GM18858 (cell line): ENCODE measurements at regions not wholly inside any gene's neighbourhood (a gene's known extent, or its start where the extent isn't known, plus 50 kb on each side); places are given as distances from the start of the nearest gene placed in this dataset.
"Not testable (repeated sequence)": the region's sequence is repeated elsewhere in the genome, so short reads cannot be mapped to it uniquely, and the experiment has no call there.

ENCODE experiments used
- ATAC-seq: cut with Tn5 transposase; IDR thresholded peaks from one replicate; pipeline ENCODE4 v1.9.1; 2021; ENCODE audit not compliant: unreplicated experiment

- ATAC-seq, result no peak
Observed at GRCh38 chr7:46774515-46774914, 807.4 kb downstream of the TNS3 start.

GRCh38 chr7:46772776-46773175, 809.1 kb downstream of the TNS3 start:
- ATAC-seq, result no peak

DNA sequence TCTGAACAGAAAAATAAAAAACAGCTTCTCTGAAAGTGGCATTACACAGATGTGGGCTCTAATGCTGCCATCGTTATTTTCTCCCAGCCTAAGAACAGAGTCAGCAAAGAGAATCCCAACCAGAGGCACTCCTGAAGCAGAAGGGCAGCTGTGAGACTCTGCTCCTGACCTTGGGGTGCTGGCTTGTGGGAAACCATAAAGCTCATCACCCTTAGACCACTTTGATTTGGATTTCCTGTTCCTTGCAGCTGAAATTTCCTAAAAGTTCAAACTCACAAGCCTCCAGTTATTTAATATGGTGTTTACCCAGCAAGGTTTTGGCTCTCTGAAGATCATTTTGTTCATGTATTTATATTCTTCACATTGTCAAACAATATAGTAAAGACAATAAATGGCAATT, 814.8 kb downstream of the TNS3 start:
- ATAC-seq, result no peak

DNA sequence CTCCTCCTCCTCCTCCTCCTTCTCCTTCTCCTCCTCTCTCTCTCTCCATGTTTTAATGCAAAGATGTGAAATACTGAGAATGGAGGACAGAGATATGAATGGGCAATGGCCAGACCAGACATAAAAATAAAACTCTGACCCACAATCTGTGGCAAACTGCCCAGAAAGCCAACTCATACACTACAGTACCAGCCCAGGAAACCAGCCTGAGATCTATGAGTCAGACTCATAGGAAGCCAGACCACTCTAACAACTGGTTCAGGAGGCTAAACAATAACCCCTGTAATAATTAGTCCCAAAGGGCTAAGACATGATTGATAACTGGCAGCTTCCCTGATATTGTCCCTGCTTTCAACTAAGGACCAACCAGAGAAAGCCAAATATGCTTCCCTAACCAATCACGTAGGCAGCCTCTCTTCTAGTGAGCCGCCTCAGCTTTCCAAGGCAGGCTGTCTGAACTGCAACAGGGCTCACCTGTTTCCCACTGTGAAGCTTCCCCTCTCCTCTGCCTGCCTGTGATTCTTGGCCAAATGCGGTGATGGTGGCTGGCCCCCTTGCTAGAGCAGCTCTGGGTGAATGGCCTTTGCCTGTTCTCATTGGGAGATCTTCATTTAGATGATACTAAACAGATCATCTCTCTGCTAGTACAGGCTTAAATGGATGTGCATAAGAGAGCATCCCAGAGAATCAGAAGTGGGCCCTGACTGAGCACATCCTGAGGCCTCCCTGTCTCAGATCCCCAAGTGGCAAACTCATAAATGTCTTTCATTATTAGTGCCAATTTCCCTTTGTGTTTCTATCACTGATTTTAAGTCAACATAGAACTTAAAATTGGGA, 817.6 kb downstream of the TNS3 start:
- no peak for ATAC-seq

- ATAC-seq, result no peak
Observed at GRCh38 chr7:46763344-46763743, 818.6 kb downstream of the TNS3 start.

DNA sequence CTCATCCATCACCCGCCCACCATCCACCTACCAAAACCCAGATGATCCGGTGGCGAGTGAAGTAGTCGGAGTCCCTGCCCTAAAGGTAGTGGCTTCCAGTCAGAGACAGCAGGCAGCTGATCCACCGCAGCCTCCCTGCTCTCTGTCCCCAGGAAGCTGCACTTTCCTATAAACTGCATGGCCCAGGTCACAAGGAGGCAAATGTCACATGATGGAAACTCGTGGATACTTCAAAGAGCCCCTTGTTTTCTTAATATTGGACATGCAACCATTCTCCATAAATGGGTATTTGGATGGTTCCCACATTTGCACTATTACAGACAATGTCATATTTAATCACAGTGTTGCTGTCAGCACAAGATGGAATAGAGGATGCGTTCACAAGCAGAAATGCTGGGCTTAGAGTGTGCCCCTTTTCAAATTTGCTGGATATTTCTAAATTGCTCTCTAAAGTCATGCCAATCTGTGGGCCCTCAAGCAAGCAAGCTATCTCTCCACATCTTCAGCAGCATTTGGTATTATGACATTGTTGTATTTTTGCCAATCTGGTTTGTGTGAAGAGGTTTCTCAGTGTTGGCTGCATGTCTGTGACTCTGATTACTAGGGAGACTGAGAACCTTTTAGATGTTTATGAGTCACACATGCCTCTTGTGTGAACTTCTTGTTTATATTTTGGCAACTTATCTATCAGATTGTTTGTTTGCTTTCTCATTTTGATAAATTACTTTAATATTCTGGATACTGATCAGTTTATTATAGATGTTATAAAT, 822.0 kb downstream of the TNS3 start:
- no peak for ATAC-seq

DNA sequence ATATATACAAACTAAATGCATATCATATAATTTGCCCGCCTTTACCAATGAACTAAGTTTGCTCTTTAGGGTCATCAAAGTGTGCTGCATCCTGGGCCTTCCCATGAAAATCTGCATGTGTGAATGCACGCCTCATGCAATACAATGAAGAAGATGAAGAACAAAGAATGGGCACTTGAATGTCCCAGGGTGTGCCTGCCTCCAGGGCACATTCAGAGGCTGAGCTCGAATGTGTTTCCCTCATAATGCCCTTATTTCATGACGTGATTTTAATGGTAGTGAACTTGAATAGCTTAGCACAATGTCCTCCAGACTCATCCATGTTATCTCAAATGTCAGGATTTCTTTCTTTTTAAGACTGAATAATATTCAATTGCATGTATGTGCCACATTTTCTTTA, 824.9 kb downstream of the TNS3 start:
- ATAC-seq, result no peak

DNA sequence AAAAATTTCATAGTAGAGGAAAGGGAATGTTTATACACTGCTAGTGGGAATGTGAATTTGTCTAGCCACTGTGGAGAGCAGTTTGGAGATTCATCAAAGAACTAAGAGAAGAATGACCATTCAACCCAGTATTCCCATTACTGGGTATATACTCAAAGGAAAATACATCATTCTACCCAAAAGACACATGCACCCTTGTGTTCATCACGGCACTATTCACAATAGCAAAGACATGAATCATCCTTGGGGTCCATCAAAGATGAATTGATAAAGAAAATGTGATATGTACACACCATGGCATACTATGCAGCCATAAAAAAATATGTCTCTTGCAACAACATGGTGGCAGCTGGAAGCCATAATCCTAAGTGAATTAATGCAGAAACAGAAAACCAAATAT, 825.7 kb downstream of the TNS3 start:
- no peak for ATAC-seq

- ATAC-seq, result no peak
Observed at GRCh38 chr7:46755120-46756034, 826.5 kb downstream of the TNS3 start.

DNA sequence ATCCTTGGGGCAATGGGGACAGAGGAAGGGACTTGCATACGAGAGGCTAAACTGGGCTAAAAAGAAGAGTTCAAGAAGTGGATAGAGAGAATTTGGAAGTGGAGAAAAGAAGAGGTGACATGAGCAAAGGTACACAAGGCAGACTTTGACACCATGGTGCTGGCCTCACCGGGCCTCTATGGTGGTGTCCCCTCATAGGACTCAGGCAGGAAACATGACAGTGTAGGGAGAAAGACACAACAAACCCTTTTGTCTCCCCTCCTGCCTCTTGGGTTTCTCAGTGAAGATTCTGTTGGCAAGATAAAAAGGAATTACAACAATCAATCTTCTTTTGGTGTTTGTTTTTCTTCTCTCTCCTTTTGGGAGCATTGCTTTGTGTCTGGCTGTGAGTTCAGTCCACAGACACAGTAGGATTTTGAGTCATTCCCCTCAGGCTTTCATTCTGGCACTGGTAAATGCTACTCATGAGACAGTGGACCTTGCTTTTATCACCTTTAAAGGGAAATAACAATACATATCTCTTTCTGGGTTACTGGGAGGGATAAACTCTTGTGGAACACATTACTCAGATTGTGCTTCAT, 827.7 kb downstream of the TNS3 start:
- no peak for ATAC-seq

DNA sequence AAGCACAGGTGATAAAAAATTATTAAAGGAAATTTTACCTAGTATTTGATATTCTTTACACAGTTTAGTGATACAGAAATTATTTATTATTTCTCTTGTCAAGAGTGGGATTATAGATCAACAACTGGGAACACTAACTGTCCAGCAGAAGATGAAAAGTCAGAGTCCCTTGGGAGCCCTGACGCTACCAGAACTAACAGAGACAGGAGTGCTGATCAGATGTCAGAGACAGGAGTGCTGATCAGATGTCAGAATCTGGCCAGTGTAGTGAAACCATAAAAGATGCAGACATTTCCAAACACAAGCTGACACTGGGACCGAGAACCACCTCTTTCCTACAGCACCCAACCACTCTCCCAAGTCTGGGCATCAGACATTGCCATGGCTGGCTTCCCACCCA, 828.2 kb downstream of the TNS3 start:
- no peak for ATAC-seq

DNA sequence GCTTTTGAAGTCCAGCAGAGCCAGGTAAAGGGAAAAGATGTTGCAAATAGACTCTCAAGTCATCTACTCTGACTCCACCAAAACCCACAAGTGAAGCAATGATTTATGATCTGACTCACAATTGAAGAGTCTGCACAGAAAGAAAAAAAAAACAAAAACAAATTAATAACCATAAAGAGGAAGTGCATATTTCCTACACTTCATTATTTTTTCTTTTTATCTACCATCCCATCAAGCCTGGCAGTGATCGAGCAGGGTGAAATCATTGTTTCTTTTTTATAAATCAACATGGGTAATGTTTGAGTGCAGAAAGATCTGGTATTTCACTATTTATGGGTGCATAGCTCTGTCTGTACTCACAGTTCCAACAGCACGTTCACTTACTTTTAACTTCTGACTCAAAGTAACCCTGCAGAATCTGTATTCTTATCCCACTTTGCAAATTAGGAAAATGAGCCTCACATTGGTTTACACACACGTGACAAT, 829.0 kb downstream of the TNS3 start:
- no peak for ATAC-seq

- ATAC-seq, result not testable (repeated sequence)
Observed at GRCh38 chr7:46751927-46752723, 829.8 kb downstream of the TNS3 start.

DNA sequence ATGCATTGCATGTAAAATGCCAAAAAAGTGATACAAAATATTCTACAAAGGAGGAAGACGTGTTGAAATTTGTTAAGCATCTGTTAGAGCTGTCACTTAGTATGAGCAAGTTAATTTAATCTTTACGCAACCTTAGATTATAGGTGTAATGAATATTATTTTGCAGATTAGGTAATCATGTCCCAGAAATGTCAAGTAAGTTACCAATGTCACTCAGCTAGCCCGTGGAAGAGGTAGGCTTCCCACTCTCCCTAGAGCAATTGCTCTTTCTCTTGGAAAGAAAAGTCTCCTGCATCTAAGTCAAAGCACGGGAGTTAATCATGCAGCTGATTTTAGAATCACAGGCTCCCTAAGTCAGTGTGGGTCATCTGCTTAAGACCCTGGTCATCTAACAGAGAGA, 830.4 kb upstream of the IGFBP3 start:
- ATAC-seq, result no peak

DNA sequence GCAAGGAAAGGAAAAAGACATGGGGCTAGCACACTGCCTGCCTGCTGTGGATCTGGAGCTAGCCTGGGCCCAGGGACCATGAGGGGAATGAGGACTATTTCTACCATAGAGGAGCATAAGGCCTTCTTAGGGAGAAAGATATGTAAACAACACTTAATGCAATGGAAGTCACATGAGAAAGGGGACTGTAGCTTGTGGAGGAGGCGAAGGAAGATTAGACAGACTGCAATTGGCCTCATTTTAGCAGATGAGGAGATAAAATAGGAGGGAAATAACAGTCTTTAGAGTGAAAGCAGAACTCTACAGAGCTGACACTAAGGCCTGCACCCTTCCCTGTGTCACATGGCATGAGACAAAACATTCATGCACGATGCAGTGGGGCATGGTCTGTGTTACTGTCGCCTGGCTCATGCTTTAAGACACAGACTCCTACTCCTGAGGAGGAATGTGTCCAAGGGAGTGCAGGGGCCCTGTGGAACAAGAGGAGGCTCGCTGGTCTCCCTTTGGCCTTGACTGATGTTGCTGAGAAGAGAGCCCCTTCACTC, 829.3 kb upstream of the IGFBP3 start:
- ATAC-seq, result no peak

- no peak for ATAC-seq
Observed at GRCh38 chr7:46747869-46748576, 827.0 kb upstream of the IGFBP3 start.

- no peak for ATAC-seq
Observed at GRCh38 chr7:46746695-46747687, 825.9 kb upstream of the IGFBP3 start.

GRCh38 chr7:46745707-46746090, 824.6 kb upstream of the IGFBP3 start:
- no peak for ATAC-seq
